Colonic mucosa (tissue), 4 donors: ENCODE measurements at regions not wholly inside any gene's neighbourhood (a gene's known extent, or its start where the extent isn't known, plus 50 kb on each side); places are given as distances from the start of the nearest gene placed in this dataset.

Source experiments
- DNase-seq: peaks from one replicate; pipeline ENCODE4 v3.0.0-alpha.2; 2020
- H3K27ac ChIP-seq: fragments of 200-600 bp; one replicate; pipeline ENCODE4 v1.8.0; 2021
- H3K27me3 ChIP-seq: fragments of 200-600 bp; one replicate; pipeline ENCODE4 v1.8.0; 2021
- H3K36me3 ChIP-seq: fragments of 200-600 bp; one replicate; pipeline ENCODE4 v1.8.0; 2021
- H3K4me1 ChIP-seq: fragments of 200-600 bp; one replicate; pipeline ENCODE4 v1.8.0; 2021; ENCODE audit warnings: mild to moderate bottlenecking
- H3K4me3 ChIP-seq: fragments of 200-600 bp; one replicate; pipeline ENCODE4 v1.8.0; 2021
- H3K9ac ChIP-seq, 2 donors: one replicate each; pipeline ENCODE4 v1.7.0; 2013; ENCODE audit warnings: control low read depth in 2 of 2, low read depth in 2 of 2, low read length in 2 of 2
- H3K9me3 ChIP-seq: fragments of 200-600 bp; one replicate; pipeline ENCODE4 v1.8.0; 2021
- intact Hi-C: fragments of 100-400 bp; cut with DNase I; formaldehyde crosslinking; loops from one replicate; pipeline ENCODE4 v1.14.1; 2022
- TF ChIP-seq, protein P1 (sequence below): fragments of 200-600 bp; IDR thresholded peaks from one replicate; pipeline ENCODE4 v1.8.0; 2022; ENCODE audit warnings: antibody characterized with exemption, mild to moderate bottlenecking
- donor health status: healthy.
- donor health status: DM: no; HTN: no; CAD: no.
- donor health status: DM: no; HTN: no; CAD: no.

GRCh38 chr6:95242560-95242959, 334.8 kb upstream of the MANEA start:
- H3K27me3 ChIP-seq, result no peaks in the 10 kb centered on the region
- no peak overlapping the region for H3K4me3 ChIP-seq
- no peaks in the 10 kb centered on the region for H3K36me3 ChIP-seq
- intact Hi-C loops, result no loop called here
- no peak for DNase-seq
- no peaks in the 10 kb centered on the region for H3K9me3 ChIP-seq
- H3K9ac ChIP-seq, result no peak overlapping the region
- no peaks in the 10 kb centered on the region for H3K4me1 ChIP-seq
- TF ChIP-seq, protein P1, sequence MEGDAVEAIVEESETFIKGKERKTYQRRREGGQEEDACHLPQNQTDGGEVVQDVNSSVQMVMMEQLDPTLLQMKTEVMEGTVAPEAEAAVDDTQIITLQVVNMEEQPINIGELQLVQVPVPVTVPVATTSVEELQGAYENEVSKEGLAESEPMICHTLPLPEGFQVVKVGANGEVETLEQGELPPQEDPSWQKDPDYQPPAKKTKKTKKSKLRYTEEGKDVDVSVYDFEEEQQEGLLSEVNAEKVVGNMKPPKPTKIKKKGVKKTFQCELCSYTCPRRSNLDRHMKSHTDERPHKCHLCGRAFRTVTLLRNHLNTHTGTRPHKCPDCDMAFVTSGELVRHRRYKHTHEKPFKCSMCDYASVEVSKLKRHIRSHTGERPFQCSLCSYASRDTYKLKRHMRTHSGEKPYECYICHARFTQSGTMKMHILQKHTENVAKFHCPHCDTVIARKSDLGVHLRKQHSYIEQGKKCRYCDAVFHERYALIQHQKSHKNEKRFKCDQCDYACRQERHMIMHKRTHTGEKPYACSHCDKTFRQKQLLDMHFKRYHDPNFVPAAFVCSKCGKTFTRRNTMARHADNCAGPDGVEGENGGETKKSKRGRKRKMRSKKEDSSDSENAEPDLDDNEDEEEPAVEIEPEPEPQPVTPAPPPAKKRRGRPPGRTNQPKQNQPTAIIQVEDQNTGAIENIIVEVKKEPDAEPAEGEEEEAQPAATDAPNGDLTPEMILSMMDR, result no peak
- H3K27ac ChIP-seq, result no peak overlapping the region

DNA sequence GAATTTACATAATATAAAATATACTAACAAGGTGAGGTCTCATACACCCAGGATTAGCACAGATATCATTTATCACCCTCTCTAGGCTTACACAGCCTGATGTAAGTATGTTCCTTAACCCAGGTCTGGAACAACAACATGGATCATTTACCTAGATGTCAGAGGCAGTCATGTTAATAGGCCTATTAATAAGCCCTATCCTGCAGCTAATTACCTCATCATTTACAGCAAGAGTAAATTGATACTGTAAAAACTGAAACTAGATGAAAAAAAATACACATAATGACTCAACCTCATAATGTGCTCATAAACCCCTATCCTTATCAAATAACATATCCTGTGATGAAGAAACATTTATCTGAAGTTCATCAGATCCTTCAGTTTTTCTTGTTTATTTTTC, 334.3 kb upstream of the MANEA start:
- Histone ChIP-seq H3K27ac (no peak overlapping the region), H3K36me3 (no peaks in the 10 kb centered on the region), H3K4me3 (no peak overlapping the region), H3K27me3 (no peaks in the 10 kb centered on the region), H3K9ac (no peak overlapping the region), H3K4me1 (no peaks in the 10 kb centered on the region), H3K9me3 (no peaks in the 10 kb centered on the region)
- intact Hi-C loops, result no loop called here
- no peak for DNase-seq
- TF ChIP-seq, protein P1, result no peak

DNA sequence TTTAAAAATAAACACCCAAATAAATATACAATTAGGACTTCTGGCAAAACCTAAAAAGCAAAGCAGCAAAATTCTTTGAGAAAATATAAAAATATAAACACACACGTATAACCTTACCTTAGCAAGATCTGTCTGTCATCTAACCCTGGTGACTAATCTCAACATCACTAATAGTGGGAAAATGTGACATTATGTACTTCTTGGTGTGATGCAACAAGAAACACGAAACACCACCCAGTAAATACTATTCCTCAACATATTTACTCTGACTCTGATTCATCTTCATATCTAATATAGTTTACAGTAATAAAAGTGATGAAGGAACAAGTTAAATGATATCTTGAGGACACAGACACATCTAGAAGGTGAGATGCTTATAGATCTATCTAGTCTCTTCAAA, 332.6 kb upstream of the MANEA start:
- Histone ChIP-seq H3K4me1 (no peaks in the 10 kb centered on the region), H3K9me3 (no peaks in the 10 kb centered on the region), H3K4me3 (no peak overlapping the region), H3K27ac (no peak overlapping the region), H3K36me3 (no peaks in the 10 kb centered on the region), H3K9ac (no peak overlapping the region), H3K27me3 (no peaks in the 10 kb centered on the region)
- TF ChIP-seq, protein P1, result no peak
- DNase-seq, result no peak
- intact Hi-C loops, result no loop called here

GRCh38 chr6:95248499-95248898, 328.8 kb upstream of the MANEA start:
- no peaks in the 10 kb centered on the region for H3K36me3 ChIP-seq
- no peak overlapping the region for H3K9ac ChIP-seq
- no peak overlapping the region for H3K27ac ChIP-seq
- H3K4me1 ChIP-seq, result no peaks in the 10 kb centered on the region
- H3K9me3 ChIP-seq, result no peaks in the 10 kb centered on the region
- TF ChIP-seq, protein P1, result no peak
- H3K4me3 ChIP-seq, result no peak overlapping the region
- no peak for DNase-seq
- intact Hi-C loops, result no loop called here
- H3K27me3 ChIP-seq, result no peaks in the 10 kb centered on the region

DNA sequence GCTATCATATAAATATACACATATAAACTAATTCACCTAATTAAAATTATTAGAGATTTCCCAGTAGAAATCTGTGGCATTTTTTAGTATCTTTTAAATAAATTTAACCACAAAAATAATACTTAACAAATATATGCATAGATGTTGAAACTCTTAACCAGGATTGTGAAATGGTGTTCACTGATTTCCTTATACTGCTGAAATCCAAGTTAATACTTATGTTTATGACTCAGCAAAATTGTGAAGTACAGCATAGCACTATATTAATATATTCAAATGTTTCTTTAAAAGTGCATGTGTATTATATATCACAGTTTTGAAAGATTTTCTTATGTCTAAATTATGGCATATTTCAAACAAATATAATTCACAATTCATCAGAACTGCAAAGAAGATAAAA, 328.2 kb upstream of the MANEA start:
- no peaks in the 10 kb centered on the region for H3K27me3 ChIP-seq
- H3K27ac ChIP-seq, result no peak overlapping the region
- no peaks in the 10 kb centered on the region for H3K9me3 ChIP-seq
- H3K4me1 ChIP-seq, result no peaks in the 10 kb centered on the region
- TF ChIP-seq, protein P1, result no peak
- H3K4me3 ChIP-seq, result no peak overlapping the region
- intact Hi-C loops, result no loop called here
- no peak for DNase-seq
- no peaks in the 10 kb centered on the region for H3K36me3 ChIP-seq
- no peak overlapping the region for H3K9ac ChIP-seq

GRCh38 chr6:95249661-95250060, 327.7 kb upstream of the MANEA start:
- no peak overlapping the region for H3K9ac ChIP-seq
- no peaks in the 10 kb centered on the region for H3K27me3 ChIP-seq
- no peaks in the 10 kb centered on the region for H3K4me1 ChIP-seq
- intact Hi-C loops, result no loop called here
- H3K36me3 ChIP-seq, result no peaks in the 10 kb centered on the region
- H3K4me3 ChIP-seq, result no peak overlapping the region
- H3K27ac ChIP-seq, result no peak overlapping the region
- TF ChIP-seq, protein P1, result no peak
- no peaks in the 10 kb centered on the region for H3K9me3 ChIP-seq
- DNase-seq, result no peak
